Stimulated activated CD4-positive, alpha-beta T cell treated with anti-CD3 and anti-CD28 coated beads, Interleukin-12 subunit alpha, Interleukin-12 subunit beta, amount 100 ng/mL, for 4 hours (primary cell): ENCODE measurements at regions not wholly inside any gene's neighbourhood (a gene's known extent, or its start where the extent isn't known, plus 50 kb on each side); places are given as distances from the start of the nearest gene placed in this dataset.

Experiments
- DNase-seq: peaks from one replicate; pipeline ENCODE4 v3.0.0-alpha.2; 2020

DNA sequence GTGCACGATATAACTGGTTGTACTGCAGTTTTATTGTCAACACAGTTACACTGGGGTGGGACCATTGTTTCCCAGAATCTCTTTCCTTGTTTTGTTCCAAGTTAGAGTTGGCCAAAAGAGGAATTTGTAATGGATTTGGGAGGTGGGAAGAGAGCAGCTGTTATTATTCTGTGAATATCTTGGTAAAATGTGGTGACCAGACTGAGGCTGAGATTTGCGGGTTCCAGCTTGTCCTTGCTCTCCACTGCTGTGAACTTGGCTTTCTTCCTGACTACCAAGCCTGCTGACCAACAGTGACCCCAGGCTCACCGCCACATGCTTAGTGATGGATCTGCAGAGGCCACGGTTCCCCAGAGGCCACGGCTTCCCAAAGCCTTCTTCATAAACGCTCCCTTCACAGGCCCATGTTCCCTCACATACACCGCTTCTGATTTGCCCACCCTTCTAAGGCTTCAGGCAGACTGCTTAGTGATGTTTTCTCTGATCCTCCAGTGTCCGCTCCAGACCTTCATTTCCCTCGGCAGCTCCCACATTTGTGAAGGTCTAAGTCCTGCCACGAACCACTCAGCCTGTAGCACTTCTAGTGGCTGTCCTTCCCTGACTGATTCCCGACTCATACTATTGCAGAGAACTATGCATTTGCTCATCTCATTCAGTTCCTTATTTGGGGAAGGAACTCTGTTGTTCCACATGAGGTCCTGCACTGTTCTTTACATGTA is 525.5 kb upstream of the RGMA start:
- DNase-seq = no peak

GRCh38 chr15:93613386-93613785 is 524.4 kb upstream of the RGMA start:
- DNase-seq = no peak

- DNase-seq = no peak
These were observed 523.9 kb upstream of the RGMA start for GRCh38 chr15:93612953-93613352.

DNA sequence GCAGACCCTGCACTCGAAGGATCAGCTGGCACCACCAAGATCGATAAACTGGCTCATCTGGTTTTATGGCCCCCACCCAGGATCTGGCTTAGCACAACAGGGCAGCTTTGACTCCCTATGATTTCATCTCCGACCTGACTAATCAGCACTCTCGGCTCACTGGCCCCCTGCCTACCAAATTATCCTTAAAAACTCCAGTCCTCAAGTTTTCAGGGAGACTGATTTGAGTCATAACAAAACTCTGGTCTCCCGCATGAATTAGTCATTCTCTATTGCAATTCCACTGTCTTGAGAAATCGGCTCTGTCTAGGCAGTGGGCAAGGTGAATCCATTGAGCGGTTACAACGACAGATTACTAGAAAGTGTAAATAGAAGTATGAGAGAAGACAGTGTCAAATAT is 521.9 kb upstream of the RGMA start:
- DNase-seq = no peak

DNA sequence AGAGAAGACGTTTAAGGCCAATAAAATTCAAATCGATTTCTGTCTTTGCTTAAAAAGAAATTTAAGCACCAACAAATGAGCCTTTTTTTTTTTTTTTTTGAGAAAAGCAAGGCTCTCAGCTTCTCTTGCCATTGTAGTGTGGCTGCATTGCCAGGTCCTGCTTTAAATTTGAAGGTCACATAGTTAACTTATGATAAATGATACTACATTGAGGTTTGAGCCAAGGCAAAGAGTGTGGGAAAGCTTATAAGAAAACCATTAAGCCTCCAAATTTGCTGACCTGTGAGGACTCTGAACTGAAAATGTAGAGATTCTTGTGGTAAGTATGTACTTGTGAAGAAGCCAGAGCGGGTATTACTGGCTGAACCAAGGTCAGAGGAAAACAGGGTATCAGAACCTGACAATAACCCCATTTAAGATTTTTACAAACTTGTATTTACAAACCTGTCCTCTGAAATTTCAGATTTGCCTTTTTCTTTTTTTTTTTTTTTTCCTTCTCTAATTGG is 519.7 kb upstream of the RGMA start:
- no peak for DNase-seq

DNA sequence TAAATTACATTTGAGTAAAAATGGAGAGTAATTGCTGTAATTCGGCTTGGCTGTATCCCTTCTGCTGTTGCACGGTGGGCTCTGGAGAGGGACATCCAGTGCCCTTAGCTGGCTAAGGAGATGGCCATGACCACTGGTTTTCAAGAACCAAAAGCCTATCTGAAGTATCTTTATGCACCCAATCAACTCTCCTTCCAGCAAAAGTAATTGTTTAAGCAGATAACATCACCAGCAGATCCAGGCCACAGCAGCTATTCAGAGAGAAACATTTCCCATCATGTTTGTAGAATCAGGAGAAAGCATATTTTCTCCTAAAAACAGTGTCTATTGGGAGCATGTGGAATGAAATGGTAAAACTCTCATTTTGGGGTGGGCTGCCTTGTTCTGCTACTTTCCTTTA is 514.5 kb upstream of the RGMA start:
- DNase-seq = no peak

DNA sequence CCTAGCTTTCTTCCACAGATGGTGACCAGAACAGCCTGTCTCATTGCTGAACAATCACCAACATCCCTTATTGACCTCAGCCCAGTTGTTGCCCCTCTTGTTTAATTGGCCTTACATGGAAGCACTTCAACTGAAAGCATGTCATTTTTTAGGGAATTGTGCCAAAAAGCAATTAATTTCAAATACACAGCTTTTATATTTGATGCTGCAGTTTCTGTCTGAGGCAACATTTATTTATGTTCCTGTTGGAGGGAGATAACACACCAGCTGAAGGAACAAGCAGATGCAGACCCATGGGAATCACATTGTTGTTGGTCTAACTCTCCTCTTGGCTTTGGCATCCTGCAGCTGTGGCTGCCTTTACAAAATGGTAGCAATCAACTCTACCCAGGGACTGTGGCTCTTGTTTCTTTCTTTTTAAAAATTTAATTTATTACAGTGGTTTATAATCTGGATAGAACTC is 498.1 kb upstream of the RGMA start:
- no peak for DNase-seq

GRCh38 chr15:93585012-93585411 is 496.0 kb upstream of the RGMA start:
- no peak for DNase-seq

GRCh38 chr15:93583968-93584367 is 495.0 kb upstream of the RGMA start:
- DNase-seq = no peak

DNA sequence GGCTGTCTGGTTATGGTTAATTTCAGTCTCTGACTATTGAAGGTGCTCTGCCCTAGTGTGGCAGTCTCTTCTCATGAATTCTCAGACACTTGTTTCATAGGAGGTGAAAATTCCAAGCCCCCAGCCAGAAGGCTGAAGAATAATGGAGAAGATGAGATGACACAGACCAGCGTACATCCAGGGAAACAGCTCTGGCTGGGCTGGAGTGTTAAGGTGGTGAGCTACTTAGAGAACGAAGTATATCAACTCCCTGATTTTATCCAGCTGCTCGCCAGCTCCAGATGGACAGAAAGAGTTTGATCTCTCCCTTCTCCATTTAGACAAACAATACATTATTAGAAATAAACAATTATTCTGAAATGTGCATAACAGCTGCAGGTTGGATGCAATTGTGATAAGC is 494.5 kb upstream of the RGMA start:
- no peak for DNase-seq

DNA sequence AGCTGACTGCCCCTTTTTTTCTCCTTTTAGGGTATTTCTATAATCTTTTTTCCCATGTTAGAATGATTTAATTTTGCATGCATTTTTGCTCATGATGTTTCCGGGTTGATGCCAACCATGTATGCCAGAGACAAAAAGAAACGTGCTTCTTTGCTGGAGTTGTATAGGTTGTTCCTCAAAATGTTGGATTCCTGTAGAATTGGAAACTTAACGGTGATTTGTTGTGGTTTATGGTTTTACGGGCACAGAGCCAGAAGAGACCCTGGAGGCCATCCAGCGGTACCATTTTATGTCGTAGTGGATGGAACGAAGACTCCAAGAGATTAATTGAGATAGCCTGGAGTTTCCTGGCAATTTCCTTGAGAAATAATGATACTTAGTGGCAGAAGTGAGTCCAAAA is 481.5 kb upstream of the RGMA start:
- DNase-seq = no peak

GRCh38 chr15:93566762-93567161 is 477.8 kb upstream of the RGMA start:
- no peak for DNase-seq

GRCh38 chr15:93565201-93565600 is 476.2 kb upstream of the RGMA start:
- DNase-seq = no peak

DNA sequence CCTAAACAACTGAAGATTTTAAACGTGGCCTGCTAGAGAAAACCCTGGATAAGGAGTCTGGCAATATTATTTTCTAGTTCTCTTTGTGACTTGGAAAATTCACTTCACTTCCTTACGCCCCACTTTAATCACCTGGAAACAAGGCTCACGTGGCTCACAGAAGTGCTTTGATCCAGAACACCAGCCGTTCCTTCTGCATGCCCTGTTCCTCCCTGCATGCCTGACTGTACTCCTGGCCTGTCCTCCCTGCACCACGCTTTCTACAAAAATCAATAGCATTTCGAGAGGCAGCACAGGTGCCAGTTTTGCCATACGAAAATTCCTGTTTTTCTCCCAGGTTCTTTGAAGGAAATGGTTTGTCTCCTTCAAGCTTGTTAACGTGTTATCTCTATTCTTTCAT is 474.2 kb upstream of the RGMA start:
- DNase-seq = no peak

GRCh38 chr15:93562395-93563123 is 473.5 kb upstream of the RGMA start:
- DNase-seq = no peak

GRCh38 chr15:93557696-93558095 is 468.7 kb upstream of the RGMA start:
- no peak for DNase-seq

- DNase-seq = no peak
These were observed 464.3 kb upstream of the RGMA start for GRCh38 chr15:93553167-93553935.

DNA sequence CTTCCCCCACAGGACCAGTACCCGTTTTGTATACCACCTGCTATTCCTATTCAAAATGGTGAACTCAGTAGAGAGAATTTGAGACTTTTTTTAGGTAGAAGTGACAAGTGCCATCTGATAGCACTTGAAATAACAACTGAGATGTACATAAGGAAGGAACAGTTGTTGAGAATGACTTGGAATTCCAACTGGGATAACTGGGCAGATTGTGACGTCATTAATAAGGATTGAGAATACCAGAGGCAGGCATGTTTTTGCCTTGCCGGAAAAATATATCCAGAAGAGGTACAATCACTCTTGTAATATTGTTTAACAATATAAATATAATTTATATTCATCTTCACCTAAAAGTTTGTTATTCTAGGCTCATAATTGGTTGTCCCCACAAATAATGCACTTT is 454.1 kb upstream of the RGMA start:
- no peak for DNase-seq

DNA sequence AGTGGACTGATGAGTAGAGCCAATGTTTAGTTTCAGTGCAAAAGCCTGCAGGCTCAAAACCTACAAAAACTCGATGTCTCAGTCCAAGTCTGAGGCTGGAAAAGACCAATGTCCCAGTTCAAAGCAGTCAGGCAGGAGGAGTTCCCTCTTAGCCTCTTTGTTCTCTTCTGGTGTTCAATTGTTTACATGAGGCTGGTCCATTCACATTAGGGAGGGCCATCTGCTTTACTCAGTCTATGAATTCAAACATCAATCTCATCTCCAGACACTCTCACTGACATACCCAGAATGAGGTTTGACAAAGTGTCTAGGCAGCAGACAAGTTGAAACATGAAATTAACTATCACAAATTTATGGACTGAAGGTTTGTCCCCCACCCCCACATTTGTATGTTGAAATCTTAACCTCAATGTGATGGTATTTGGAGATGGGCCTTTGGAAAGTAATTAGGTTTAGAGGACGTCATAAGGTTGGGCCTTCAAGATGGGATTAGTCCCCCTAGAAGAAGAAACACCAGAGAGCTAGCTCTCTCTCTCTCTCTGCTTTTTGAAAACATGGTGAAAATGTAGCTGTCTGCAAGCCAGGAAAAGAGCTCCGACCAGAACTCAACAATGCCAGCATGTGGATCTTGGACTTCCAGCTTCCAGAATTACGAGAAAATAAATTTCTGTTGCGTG is 438.5 kb upstream of the RGMA start:
- DNase-seq = no peak

DNA sequence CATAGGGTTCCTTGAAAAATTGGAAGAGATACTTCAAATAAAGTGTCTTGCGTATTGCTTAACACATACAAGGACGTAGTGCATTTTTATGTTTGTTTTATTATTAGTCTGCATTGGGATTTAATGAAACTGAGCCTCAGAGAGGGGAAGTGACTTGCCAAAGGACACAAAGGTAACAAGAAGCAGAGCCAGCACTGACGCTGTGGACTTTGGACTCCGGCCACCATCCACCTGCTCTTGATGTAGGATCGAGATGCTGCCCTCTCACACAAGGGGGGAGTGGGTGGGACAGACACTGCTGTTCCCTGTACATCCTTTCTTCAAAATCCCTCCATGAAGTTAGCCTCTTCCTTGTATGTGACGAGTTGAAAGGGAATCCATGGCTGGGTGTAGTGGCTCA is 435.4 kb upstream of the RGMA start:
- DNase-seq = no peak

GRCh38 chr15:93523481-93523880 is 434.5 kb upstream of the RGMA start:
- no peak for DNase-seq

DNA sequence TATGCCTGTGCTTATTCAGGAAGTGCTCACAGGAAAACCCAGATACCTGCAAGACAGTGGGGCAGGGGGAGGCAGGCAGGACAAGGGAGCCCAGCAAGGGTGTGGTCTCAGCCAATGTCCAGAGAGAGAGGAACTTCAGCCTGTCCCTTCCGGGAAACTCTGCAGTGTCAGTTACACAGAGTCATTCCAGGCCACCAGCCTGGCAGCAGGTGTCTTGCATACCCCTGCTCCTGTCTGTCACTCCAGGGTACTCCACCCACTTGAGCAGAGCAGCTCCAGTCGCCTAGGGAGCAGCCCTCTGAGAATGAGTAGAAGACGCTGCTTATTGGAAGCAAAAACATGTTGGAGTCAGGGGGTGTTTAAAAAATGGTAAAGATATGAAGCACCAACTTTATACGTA is 431.2 kb upstream of the RGMA start:
- DNase-seq = no peak

DNA sequence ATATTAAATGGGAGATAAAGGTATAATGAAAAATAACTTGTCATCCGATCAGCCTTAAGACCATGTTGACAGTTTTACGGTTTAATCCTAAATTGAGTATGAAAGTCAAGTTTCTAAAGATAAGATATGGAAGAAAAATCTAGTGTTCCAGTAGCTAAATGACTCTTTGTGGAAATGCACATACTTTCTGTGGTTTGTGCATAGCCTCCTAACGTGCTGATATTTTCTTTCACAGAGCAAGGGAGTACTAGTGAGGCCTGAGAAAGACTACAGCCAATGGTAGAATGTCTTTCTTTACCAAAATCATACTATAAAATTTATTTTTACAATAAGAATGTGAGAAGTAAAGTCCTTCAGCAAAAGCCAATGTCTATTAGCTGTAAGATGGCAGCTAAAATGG is 430.6 kb upstream of the RGMA start:
- no peak for DNase-seq
